ENCODE measurements at regions not wholly inside any gene's neighbourhood (a gene's known extent, or its start where the extent isn't known, plus 50 kb on each side); places are given as distances from the start of the nearest gene placed in this dataset.
"Not testable (repeated sequence)": the region's sequence is repeated elsewhere in the genome, so short reads cannot be mapped to it uniquely, and the experiment has no call there.

DNA sequence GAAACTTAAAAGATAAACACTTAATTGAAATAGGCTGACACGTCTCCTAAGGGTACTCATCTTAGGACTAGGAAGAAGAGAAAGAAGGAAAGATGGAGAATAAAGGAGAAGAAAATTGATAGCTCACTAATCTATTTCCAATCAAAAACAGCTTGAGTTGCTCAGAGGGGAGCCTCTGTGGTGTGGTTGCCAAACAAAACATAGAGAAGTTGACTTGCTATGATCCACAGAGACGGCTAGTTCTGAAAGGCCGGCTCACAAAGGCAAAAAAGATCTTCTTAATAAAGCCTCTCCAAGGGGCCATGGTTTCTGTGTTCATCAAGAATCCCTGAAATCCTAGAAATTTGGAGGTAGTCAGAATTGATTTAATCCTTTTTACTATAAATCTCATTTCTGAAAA lies 644.1 kb downstream of the LMO4 start:
- no peak for DNase-seq

DNA sequence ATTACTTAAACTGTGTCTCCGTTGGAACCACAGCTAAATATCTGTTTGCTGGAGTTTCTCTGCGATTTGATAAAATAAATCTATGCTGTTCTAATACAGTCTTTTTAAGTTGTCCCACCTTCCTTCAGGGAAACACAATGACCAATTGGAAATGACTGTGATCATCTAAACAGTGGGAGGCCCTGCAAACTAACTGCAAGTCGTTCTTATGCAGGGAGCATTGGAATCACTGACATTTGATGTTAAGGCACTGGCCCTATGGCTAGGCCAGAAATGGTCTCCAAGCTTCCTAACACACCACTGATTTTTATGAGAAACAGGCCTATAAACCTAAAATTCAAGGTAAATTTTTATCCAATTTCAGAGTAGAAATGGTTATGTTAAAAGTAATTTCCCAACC lies 645.2 kb downstream of the LMO4 start:
- no peak for DNase-seq

DNA sequence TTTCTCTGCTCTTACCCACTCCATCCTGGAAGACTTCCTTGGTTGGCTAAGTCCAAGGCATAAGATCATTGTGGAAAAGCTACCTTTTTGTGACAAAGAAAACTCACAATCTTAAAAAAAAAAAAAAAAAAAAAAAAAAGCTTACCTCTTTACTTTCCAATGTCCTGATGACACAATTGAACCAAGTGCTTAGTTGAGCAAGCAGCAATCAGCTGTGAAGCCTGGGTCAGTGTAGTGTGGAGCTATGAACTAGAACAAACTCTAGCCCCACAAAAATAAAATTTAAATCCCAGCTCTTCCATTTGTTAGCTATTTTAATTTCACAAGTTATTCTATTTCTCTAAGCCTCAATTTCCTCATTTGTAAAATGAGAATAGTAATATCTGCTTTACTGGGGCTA lies 647.6 kb downstream of the LMO4 start:
- no peak for DNase-seq

DNA sequence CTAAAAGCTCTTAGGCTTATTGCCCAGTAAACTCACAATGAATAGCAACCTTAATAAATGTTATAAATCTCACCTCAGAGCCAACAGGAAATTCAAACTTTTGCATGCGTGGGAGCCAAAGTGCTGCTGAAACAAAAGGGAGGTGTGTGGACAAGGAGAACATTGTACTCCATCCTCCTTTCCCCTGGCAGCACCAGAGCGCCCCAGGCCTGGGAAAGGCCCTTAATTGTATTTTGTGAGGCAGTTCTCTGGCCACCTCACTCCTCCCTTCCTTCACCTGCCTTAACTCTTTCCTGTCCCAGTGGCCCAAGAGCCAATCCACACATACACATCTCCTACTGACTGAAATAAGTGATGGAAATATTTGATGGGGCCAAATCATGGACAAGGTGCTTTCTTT lies 648.5 kb downstream of the LMO4 start:
- DNase-seq = no peak

DNA sequence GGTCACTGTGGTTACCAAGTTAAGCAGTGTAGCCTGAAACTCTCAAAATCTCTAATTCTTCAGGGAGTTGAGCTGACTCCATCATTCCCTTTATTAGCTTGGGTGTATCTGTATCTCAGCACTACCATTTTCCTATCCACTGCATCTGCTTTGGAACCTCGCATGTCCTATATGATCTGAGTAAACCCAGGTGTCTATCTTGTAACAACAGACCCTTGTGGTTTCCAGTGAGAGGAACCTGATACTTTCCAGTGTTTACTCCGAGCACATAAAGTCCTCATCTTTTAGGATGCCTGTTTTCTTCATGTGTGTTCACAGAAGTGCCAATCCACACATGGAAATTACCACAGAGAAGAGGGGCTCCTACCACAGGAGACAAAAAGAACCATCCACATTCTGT lies 650.4 kb downstream of the LMO4 start:
- DNase-seq = no peak

DNA sequence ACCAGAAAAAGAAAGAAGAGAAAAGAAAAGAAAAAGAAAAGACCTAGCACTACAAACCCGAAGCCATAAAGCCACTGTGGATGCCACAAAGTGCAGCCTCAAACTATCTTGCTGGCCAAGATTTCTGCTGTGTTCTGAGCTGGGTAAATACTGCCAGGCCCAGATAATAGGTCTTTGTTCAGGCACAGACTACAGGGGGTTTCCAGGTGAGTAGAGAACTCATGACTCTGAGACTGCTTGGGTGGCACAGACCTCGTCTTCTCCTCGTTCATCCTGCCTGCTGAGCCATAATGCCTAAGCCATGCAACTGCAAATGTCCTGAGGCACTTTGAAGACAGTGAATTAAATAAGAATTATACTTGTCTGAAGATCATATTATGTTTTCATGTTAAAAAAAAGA lies 651.8 kb downstream of the LMO4 start:
- no peak for DNase-seq

DNA sequence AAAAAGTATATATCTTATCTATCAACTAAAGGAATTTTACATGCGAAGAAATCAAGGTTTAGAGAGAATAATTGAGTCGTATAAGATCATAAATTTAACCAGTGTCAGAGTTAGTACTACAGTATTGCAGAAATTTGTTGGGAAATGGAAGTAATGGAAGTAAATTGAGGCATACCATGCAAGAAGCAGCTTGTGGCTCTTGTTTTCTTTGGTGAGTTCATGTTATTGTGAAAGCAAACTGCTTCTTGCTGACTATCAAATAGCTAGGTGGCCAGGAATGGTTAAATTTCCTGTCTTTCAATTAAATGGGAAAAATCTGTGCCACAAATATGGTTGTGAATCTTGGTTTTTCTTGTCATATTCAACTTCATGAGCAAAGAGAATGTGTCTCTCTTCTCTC lies 652.7 kb downstream of the LMO4 start:
- DNase-seq = no peak

DNA sequence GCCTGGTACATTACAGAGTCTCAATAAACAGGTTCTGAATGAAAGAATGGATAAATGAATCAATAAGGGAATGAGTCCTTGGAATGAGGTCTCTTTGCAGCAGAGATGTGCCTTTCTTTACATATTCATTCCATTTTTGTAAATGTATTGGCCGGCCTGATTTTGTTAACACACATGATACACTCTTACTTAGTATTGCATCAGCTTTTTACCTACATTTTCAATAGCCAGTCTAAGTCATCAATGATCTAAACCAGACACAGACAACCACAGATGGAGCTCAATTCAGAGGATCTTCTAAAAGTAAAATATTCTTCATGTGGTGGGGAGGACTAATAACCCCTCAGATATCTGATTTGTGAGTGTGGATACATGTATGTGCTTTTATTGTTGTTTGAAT lies 653.1 kb downstream of the LMO4 start:
- DNase-seq = no peak

DNA sequence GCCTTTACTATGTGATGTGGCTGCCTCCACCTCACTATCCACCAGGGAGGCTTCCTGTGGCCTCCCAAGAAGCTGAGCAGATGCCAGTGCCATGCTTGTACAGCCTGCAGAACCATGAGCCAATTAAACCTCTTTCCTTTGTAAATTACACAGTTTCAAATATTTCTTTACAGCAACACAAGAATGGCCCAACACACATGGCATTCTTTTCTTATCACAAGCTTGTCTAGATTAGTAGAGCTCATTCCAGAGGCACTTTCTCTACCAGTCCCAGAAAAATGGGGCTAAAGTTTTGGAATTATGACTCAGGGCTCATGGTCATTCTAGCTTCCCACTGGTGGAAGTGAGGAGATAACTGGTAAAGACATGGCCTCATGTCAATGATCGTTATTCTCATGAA lies 655.2 kb downstream of the LMO4 start:
- DNase-seq = no peak

DNA sequence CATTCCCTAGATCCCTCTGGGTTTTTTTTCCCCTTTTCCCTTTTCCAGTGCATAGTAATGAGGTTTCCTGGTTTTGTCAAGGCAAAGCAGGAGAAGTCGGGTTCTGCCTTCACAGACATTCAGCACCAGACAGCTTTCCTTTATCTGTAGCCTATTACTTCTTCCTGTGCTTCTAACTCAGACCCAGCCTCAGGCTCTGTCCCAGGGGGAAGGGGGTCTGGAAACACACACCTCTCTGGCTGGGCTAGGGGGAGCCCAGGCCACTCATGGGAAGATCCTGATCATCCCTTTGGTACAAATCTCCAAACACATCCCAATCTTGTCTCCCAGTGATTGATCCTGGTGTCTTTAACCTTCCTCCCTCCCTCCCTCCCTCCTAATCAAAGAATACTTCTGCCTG lies 656.4 kb downstream of the LMO4 start:
- DNase-seq = no peak

DNA sequence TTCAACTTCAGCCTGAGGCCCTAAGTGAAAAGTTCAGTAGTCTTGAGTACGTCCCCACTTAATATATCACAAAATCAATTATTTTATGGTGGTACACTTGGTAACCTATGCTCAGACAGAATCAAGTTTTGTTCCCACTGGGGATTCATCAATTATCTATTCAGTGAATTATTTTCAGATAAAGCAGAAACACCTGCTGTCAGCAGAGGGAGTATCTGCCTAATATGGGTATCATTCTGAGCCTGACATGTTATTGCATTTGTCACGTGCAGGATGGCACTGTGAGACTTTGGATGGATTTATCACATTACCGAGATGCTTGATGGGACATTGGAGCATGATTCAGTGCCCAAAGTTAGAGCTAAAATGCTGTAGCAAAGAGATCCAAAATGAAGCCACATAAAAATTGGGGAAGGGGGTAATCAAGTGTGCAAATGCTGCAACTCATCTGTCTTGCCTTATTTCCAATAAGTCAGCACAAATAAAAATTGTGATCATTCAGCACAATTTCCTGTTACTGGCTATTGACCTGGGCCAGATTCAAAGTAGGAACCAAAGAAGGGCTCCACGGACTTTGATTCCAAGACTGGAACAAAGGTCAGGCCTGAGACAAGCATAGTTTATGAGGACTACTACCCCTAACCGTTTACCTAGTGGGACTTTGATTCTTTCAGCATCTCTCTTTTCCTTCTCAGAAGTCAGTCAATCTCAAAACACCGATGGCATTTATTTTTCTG lies 657.6 kb downstream of the LMO4 start:
- DNase-seq = no peak

DNA sequence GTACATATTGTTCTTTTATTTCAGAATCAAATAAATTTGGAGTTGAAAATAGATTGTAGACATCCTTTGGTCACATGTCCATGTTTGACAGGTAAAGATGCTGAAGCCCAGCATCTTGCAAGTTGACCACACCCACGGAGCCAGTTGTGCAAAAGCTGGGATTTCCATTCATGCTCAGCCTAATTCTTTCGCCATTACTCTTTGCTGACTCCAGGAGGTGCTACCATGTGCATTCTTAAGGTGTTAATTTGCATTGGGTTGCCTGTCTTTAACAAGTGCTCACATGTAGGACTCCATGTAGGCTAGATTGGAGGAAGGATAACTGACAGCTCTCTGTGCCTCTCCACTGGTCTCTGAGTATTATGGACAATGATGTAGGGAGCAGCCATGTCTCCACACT lies 660.7 kb downstream of the LMO4 start:
- DNase-seq = no peak

DNA sequence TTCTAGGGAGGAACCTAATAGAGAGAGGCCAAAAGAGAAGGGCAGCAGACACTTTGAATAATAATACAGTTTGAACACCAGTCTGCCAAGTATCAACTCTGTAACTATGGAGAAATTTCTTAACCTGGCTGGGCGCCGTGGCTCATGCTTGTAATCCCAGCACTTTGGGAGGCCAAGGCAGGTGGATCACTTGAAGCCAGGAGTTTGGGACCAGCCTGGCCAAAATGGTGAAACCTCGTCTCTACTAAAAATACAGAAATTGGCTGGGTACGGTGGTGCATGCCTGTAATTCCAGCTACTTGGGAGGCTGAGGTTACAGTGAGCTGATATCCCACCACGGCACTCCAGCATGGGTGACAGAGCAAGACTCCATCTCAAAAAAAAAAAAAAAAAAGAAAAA lies 663.9 kb downstream of the LMO4 start:
- not testable (repeated sequence) for DNase-seq

DNA sequence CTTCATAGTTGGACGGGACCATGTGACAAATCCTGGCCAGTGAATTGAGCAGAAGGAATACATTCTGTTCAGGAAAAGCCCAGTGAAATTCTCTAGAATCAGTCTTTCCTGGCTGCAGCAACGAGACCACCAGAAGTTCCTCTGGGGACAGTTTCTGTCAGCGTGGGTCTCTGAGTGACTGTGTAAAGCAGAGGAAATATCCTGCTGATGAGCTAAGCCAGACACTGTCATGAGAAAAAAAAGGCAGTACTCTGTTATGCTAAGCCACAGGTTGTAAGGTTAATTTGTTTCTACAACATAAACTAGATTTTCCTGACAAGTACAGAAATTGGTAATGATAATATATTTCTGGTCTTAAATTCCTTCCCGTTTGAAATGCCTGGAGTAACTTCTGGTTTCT lies 664.4 kb downstream of the LMO4 start:
- DNase-seq = no peak

DNA sequence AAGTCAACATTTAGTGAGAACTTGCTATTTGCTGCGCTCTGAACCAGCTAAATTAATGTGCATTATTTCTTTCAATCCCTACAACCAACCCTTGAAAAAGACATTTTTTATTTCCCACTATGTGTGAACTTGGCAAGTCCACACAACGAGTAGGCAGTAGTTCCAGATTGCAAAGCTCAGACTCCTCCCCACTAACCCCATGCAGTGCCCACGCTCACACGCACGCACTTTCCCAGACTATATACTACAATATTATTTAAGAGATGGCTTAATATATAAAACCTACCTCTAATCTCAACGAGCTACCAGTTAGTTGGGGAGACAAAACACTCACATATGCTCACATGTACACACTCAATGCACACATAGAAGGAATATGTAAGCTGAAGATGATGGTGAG lies 671.2 kb downstream of the LMO4 start:
- no peak for DNase-seq

DNA sequence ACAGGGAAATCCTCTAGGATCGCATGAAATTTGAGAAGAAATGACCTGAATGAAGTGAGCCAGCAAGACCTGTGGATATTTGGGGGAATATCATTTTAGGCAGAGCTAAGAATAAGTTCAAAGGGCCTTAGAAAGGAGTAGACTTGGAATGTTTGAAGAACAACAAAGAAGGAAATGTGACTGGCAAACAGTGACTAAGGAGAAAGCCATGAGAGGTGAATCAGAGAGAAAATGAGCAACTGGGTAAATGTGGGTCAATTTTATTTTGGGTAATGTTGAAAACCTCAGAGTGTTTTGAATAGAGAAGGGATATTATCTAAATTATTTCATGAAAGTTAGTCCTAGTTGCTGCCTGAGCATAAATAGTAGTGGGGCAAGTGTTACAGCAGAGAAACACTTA lies 672.8 kb downstream of the LMO4 start:
- no peak for DNase-seq

DNA sequence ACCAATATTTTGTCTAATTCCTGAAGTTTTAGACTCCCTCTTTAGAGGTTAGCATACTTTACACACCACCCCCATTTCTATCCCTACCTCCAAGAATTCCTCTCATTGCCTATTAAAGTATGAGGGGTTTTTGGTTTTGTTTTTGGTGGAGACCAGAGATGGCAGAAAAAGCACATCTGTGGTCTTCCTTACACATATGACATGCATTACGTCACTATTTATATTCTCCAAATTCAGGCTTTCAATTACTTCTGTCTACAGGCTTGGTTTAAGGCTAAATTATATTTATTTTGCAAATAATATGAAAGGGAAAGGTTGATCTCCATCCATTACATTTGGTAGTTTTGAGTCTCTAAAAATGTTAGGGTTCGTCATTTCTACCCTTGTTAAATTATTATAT lies 674.6 kb downstream of the LMO4 start:
- no peak for DNase-seq

DNA sequence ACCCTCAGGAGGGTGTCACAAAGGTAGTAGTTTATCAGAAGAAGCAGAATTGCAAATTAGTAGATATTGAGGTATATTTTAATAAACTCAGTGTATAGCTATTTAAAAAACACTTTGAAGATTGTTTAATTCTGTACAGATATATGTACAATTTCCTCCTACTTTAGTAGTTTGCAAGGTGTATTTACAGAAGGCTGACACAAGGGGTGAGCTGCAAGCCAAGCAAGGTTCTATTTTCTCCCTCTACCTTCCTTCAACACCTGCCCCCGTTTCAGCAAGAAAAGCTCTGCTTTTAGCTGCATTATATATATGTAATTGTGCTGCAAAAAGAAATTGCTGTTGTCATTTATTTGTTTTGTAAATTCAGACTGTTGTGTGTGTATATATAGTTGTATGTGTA lies 674.2 kb upstream of the PKN2 start:
- DNase-seq = no peak

DNA sequence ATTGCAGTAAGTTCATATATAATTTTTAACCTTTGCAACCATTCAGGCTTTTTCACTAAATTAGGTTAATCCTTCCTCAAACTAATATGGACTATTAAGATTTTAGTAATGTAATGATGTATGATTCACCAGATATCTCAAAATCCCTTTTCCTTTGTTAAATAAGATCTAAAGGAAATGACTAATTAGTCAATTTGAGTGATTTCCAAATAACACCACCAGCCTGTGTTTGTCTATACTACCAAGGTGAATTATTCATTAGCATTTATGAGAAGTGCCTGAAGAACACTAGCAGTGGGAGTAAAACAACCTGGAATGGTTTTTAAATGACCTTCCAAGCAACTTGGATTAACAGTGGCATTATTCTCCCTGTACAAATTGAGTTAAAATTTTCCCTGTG lies 670.6 kb upstream of the PKN2 start:
- DNase-seq = no peak

DNA sequence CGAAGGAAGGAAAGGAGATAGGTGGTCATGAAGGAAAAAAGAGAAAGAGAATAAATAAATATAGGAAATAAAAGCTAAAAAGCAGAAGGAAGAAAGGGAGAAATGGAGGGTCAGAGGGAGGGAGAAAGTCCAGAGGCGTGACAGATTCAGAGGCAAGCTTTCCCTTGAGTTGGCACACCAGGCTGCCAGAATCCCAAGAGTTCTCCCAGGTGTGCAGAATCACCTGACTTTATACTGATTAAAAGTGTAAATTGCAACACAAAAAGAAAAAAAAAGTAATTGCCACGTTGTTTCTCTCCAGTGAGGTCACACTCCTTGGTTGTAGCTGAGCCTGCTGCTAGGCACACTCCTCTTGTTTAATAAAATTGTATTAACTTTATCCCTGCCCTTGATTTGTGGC lies 669.9 kb upstream of the PKN2 start:
- no peak for DNase-seq

DNA sequence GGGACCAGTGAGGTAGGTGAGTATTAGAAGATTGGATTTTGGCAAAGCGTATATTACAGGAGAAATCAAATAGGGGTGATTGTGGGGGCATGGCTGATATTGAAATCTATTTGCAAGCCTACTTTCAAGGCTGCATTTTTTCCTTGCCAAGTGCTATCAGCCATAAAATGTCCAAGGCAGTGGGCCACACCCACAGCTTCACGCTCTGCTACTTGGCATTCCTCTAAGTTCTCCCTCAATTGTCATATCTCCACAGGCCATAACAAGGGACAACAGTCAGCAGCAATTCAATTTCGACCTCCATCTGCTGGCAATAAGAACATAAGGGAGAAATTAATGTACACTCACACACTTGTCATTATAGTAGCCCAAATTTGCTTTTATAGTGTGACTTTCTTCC lies 667.1 kb upstream of the PKN2 start:
- no peak for DNase-seq

DNA sequence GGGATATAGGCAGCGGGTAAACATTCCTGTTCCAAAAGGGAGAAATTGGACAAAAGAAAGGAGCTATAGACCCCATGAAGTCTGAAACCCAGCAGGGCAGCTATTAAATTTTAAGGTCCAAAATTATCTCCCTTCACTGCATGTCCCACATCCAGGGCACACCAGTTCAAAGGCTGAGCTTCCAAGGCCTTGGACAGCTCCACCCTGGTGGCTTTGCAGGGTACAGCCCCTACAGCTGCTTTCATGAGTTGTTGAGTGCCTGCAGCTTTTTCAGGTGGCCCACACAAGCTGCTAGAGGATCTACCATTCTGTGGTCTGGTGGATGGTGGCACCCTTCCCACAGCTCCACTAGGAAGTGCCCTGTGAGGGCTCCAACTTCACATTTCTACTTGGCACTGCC lies 662.5 kb upstream of the PKN2 start:
- no peak for DNase-seq

DNA sequence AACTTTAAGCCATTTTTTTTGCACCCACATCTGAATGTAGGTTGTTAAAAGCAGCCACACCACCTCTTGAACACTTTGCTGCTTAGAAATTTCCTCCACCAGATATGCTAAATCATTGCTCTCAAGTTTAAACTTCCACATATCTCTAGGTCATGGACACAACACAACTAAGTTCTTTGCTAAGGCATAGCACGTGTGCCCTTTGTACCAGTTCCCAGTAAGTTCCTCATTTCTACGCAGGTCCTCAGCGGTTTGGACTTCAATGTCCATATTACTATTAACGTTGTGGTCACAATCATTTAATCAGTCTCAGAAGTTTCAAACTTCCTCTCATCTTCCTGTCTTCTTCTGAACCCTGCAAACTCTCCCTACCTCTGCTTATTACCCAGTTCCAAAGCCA lies 661.6 kb upstream of the PKN2 start:
- no peak for DNase-seq

DNA sequence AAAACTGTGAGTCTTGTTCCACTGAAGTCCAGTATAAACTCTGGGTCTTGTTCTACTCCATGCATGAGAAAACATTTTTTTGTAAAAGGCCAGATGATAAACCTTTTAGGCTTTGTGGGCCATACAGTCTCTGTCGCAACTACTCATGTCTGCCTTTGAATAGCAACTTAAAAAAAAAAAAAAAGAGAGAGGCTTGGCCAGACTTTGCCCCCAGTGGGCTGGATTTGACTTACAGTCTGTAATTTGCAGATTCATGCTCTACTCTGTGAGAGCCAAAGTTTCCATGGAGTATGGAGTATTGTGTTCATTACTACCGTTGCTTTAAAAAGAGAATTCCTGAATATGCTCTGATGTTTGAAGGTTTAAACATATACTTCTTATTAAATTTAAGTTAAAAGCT lies 654.9 kb upstream of the PKN2 start:
- DNase-seq = no peak

DNA sequence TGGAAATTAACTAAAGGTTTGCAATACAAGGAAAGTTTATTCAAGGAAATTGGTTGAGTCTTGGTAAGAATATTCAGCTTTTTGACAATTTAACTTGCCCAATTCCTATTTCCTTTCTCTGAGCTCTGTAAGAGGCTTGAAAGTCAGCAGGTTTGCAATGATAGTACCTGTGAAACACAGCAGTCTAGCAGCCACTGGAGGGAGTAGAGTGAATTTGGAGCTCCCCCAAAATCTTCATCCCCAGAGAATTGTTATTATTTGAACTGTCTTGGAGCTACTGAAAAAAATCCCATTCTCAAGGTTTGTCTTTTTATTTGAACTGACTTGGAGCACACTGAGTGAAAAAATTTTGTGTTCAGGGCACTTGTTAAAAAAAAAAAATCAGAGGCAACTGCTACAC lies 654.2 kb upstream of the PKN2 start:
- DNase-seq = no peak

DNA sequence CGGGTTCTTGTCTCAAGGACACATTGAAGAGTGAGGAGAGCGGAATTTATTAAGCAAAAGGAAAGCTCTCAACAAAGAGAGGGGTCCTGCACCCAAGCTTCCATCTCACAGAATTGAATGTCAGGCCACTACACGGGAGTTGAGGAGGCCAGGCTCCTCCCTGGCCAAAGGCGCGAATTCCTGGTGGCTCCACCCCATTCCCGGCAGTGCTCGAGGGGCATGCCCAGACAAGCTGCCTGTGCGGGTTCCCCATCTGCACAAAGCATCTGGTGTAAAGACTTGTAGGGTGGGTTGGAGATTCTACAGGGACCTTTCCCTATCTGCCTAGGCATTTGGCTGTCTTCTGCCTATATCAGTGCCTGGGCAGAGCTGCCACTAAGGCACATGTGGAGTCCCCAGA lies 648.5 kb upstream of the PKN2 start:
- no peak for DNase-seq

Measured in GOT3 (cell line).